NCI-H1092 (cell line): ENCODE measurements at regions not wholly inside any gene's neighbourhood (a gene's known extent, or its start where the extent isn't known, plus 50 kb on each side); places are given as distances from the start of the nearest gene placed in this dataset.
"Not testable (repeated sequence)": the region's sequence is repeated elsewhere in the genome, so short reads cannot be mapped to it uniquely, and the experiment has no call there.

Source experiments
- DNase-seq: peaks from one replicate; lab custom pipeline; 2025; lab: John Stamatoyannopoulos, UW

DNA sequence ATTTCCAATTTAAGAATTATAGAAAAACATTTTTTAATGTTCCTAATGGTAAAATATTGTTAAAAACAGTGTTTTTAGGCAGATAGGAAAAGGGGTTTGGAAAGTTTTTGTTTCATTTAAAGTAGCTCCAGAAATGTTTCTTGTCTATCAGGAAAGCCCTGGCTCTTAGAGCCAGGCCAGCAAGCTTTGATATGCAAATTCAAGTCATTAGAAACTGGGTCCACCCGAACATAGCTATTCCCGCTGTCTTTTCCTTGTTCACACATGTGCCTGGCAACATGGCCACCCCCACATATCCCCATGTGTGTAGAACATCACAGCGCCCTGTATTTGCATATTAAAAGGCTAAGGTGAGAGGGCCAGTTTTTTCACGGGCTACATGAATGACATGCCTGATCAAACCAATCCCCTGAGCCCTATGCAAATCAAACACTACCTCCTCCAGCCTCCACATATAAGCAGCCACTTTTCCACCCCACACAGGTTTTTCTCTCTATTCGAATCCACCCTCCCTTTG is 925.3 kb upstream of the CDH10 start:
- no peak for DNase-seq

DNA sequence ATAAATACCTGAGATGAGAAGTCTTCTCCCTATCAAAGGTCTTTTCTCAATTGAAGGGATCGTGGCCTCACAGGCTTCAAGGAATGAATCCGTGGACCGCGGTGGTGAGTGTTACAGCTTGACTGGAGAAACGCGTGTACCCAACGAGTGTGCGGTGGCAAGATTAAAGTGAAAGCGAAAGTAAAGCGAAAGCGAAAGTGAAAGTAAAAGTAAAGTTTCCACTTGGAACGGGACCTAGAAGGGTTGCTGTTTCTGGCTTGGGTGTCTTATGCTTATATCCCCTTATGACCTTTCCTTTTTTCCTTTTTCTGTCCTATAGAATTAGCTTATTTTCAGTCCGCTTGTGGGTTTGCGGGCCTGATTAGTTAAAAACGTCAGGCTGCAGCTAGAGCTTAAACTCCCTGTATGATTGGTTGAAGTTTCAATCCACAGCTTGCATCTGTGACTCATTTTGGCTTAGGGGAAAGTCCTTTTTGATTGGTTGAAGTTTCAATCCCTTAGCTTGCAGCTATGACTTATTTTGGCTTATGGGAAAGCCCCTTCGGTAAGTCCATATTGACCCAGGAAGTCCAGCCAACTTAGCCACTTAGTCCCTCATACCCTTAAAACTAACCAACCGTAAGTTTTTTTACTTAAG is 924.3 kb upstream of the CDH10 start:
- no peak for DNase-seq

DNA sequence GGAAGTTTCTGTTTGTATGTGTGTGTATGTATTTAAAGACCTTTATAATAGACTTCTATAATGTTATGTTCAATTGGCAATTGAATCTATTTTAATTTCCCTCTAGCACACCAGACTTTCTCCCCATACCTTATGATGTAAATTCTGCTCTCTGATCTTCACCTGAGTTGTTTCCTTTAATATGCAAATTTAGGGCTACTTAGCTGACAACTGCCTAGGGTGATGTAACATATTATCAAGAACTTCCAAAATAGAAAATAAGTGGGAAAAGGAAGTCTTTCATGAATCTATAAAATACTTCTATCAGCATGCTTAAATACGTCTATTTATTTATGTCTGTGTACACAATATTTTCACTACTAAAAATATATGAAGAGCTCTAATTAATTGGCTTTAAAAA is 923.5 kb upstream of the CDH10 start:
- no peak for DNase-seq

DNA sequence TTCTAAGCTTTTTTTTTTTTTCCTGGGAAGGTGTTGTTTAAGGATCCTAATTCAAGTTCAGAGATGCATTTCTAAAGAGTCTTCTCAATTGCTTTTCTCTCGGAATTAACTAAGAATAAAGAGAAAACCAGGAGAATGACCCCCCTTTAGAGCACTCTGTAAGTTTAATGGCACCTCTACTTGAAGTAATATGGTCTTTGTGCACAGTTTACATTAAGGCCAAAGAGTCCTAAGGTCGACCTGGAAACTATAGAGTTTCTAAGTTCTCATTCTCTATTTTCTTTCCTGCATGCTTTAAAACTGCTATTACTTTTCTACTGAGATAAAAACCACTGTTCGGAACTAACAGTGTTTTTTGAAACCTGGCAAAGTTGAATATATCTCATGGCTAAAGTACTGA is 923.1 kb upstream of the CDH10 start:
- no peak for DNase-seq

DNA sequence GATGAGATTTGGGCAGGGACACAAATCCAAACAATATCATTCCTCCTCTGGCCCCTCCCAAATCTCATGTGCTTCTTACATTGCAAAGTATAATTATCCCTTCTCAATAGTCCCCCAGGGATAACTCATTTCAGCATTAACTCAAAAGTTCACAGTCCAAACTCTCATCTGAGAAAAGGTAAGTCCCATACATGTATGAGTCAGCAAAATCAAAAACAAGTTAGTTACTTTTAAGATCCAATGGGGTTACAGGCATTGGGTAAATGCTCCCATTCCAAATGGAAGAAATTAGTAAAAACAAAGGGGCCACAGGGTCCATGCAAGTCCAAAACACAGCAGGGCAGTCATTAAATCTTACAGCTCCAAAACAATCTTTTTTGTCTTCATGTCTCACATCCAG is 917.9 kb upstream of the CDH10 start:
- no peak for DNase-seq

DNA sequence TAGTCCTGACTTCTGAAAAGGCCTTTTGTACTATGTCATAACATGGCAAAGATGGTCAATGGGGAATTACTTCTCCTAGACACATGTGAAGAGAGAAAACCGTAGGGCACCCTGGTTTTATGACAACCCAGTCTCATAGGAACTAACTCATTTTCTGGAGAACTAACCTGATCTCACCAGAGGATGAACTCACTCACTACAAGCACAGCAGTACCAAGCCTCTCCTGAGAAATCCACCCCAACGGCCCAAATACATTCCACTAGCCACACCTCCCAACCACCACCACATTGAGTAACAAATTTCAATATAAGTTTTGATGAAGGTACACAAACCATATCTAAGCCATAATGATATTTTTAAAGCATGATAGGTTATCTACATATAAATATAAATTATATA is 909.3 kb upstream of the CDH10 start:
- DNase-seq: no peak

DNA sequence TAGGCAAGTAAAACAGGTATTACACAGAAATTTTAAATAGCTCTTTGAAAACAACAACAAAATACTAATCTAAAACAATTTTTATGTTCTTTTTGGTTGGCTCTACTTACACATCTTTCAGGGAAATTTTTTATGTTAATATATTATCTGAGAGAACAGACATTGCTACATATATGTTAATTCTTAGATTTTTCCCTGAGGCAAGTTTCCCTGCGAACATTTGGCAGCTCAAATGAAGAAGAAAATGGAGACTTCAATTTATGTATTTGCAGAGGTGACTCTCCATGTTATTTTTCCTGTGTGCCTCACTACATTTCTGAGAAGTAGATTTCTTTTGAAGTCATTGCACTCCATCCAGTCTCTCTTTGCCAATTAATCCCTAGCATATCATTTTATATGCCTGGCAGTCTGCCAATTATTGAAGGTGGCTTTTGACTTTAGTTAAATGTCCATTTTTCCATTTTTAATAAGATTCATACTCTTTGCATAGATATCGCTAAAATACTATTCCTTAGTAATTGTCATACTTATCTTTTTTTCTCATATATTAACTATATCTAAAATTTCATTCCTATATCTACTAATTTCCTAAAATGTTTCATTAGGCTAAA is 908.2 kb upstream of the CDH10 start:
- DNase-seq: no peak

DNA sequence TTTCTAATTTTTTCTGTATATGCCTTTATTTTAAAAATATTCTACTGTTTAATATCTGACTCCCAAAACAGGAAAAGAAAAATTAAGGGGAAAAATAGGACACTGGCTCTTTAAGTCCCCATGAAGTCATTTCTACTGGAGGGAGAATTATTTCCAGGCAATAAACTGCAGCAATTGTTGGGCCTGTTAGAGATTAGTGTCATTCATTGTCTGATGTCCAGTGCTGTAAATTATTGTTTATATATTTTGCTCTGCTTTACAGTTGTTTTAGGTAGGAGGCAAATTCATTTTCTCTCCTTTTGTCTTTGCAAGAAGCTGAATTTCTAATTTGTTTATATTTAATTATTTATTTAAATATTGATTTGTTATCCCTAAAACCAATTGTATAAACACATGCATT is 906.0 kb upstream of the CDH10 start:
- no peak for DNase-seq

DNA sequence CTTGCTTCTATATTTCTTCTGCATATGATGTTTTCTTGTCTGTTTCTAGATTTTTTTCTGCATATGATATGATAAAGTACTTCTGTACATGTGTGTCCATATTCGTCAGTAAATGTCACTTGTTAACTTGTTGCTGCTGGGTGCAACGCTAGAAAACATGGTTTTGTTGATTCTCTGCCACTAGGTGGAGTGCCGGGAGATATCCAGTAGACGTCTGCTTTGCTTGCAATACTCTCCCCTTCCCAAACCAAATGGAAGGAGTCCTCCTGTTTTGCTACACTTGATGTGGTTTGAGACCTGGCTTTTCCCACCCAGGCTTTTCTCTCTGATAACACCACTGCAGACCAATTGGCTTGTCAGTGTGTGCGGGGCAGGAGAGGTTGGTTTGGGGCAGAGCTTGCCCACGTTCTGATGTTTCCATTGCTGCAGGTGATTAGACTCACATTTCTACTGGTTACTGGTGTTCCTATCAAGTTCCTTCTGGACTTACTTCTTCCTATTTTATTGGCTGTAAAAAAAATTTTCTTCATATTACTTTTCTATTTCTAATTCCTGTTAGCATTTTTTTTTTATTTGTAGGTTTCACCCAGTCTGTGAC is 900.0 kb upstream of the CDH10 start:
- DNase-seq: peak; percentile 2

DNA sequence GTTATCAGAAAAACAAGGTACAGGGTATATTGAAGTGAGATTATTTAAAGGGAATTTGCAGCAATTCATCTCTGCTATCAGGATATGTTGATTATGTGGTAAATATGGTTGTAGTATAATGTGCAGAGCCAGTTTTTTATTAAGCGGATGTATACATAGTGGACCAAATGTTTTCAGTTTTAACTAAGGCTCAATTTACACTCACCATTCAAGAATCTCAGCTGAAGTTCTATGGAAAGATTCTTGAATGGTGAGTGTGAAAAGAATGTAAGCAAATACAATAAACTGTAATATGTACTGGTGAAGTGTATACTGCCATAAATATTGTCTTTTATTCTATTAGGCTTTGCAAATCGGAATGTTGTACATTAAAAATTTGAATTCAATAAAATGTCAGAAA is 895.9 kb upstream of the CDH10 start:
- no peak for DNase-seq

DNA sequence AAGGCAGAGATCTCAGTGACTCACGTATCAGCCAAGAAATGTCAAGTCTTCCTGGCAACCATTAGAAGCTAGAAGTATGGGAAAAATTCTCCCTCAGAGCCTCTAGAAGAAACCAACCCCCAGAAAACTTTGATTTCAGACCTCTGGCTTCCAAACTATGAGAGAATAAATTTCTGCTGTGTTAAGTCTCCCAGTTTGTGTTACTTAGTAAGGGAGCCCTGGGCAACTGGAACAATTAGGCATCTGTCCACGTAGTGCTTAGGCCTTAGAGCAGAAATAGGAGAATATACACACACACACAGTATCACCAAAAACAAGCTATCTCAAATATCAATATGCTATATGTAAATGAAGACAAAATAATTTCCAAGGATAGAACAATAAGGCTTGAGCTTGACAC is 894.8 kb upstream of the CDH10 start:
- DNase-seq: no peak

DNA sequence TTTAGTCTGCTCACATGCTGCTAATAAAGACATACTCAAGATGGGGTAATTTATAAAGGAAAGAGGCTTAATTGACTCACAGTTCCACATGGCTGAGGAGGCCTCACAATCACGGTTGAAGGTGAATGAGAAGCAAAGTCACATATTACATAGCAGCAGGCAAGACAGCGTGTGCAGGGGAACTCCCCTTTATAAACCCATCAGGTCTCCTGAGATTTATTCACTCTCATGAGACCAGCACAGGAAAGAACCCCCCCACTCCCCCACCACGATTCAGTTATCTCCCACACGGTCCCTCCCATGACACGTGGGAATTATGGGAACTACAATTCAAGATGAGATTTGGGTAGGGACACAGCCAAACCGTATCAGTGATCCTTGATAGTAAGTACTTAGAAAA is 891.7 kb upstream of the CDH10 start:
- not testable (repeated sequence) for DNase-seq

DNA sequence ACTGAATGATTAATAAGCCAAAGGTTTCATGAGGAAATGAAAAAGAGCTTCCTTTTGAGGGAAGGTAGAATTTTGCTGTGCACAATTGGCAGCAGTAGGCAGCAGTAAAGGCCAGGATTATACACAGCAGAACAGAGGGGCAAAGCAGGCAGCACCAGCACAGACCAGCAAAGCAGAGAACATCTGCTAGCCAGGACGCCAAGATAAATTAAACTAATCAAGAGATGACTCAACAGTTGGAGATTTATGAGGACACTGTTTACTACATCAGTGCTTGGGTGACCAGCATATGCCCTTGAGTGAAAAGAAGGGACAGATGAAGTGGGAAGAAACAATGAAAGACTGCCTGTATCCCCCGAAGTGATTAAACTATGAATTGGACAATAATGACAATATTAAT is 871.4 kb upstream of the CDH10 start:
- DNase-seq: no peak

DNA sequence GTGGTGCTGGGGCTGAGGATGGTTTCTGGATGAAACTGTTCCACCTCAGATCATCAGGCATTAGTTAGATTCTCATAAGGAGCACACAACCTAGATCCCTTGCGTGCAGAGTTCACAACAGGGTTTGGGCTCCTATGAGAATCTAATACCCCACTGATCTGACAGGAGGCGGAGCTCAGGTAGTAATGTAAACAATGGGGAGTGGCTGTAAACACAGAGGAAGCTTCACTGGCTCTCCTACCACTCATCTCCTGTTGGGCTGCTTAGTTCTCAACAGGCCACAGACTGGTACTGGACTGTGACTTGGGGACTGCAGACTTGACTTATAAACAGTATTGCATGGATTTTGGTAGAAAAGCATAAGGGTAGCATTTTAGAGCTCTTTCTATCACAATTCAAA is 870.7 kb upstream of the CDH10 start:
- no peak for DNase-seq

DNA sequence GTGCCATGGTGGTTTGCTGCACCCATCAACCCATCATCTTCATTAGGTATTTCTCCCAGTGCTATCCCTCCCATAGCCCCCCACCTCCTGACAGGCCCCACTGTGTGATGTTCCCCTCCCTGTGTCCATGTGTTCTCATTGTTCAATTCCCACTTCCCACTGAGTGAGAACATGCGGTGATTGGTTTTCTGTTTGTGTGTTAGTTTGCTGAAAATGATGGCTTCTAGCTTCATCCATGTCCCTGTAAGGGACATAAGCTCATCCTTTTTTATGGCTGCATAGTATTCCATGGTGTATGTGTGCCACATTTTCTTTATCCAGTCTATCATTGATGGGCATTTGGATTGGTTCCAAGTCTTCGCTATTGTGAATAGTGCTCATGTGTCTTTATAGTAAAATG is 865.9 kb upstream of the CDH10 start:
- not testable (repeated sequence) for DNase-seq

DNA sequence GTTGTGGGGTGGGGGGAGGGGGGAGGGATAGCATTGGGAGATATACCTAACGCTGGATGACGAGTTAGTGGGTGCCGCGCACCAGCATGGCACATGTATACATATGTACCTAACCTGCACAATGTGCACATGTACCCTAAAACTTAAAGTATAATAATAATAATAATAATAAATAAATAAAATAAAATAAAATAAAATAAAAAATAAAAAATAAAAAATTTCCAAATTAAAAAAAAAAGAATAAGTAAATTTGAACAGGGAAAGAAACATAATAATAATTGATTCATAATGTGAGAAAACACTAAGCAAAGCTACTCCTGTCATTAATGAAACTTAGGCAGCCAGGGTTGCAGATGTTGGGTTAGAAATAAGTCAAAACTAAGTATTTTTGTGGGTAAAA is 863.2 kb upstream of the CDH10 start:
- DNase-seq: not testable (repeated sequence)

DNA sequence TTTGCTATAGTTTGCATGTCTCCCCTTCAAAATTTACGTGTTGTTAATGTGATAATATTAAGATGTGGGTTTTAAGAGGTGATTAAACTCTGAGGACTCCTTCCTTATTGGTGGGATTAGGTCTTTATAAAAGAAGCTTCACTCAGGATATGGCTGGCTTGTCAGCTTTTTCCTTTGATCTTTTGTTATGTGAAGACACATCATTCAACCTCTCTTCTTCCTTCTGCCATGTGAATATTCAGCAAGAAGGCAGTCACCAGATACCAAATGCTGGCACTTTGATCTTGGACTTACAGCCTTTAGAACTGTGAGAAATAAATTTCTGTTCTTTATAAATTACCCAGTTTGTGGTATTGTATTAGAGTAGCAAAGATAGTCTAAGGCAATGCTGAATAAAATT is 855.9 kb upstream of the CDH10 start:
- DNase-seq: no peak

DNA sequence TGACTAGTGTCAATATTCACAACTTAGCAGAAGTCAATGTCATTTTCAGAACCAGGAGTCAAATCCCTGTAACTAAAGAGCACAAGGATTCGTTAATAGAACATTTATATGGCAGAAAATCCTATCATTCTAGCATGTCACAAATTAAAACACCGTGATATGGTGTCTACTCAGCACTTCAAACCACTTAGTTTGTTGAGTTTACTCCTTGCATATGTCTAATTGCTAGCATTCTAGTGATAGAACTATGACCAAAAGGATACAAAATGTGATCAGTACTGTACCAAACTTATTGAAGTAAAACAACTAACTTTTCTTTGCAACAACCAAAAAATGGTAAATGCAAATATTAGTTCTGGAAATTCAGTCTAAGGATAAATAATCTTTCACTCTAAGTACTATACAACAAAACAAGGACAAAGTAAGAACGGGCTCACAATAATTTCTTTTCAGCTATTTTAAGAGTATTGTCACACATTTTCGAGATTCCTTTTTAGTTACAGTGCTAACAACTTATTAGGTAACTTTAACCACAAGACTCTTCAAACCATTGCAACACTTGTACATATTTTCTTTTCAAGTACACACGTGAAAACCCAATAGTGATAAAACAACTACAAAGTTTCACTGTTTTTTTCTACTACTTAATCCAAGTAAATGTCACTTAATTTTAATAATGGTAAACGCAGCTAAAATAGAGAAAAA is 845.2 kb upstream of the CDH10 start:
- no peak for DNase-seq

DNA sequence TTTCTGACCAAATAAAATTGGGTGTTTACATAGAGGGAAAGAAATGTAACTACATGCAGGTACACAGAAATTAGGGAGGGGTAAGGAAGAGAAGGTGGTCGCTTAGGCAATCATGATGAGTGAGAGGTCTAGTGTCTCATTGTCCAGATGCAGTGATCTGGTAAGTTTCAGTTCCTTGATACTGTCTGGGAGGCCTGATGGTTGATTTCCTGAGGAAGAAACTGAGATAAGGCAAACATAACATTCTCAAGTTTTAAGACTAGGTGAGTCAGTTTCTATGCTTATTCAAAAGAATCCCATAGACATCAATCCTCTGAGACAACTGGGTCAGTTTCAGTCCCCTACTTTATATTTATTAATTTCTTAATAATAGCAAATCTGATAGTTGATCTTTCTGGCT is 843.3 kb upstream of the CDH10 start:
- DNase-seq: no peak

DNA sequence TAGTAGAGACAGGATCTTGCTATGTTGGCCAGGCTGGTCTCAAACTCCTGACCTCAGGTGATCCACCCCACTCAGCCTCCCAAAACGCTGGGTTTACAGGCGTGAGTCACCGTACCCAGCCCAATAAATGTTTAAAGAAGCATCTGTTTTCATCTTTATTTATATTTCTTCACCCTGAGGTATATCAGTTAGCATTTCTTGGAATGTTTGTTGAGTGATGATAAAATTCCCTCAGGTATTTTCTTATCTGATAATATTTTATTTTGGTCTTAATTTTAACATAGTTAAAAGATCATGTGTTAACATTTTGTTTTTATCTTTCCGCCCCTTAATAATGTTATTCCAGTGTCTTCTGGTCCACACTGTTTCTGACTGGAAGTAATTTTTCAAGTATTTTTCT is 839.6 kb upstream of the CDH10 start:
- no peak for DNase-seq

DNA sequence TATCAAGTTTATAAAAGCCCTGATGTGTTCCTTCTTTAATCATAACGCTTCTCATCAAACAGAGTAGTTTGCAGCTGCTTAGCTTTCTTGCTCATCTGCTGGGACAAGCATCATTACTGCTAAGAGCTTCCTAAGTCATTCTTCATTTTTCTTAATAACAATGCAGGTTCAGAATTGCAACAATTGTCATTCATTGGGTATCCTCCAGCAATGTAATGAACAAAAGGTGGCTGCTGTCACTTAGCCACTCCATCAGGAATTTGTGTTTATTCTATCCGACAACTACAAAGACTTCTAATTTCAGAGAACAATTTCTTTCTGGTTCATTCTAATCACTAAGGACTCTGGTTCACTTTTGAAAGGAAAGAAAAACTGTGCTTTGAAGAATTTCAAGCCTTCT is 836.7 kb upstream of the CDH10 start:
- DNase-seq: no peak

DNA sequence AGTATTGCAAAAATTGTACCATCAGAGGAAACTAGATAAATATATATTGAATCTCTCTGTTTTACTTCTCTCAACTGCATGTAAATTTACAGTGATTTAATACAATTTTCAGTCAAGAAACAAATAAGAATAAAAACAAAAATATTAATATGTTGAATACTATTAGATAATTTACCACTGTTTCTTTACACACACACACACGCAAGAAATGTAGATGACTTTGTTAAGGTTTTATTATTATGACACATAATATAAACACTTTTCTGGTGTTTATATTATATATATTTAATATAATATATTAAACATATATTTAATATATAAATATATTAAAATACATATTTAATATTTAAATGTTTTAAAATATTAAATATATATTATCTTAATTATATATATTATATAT is 814.3 kb upstream of the CDH10 start:
- DNase-seq: no peak

DNA sequence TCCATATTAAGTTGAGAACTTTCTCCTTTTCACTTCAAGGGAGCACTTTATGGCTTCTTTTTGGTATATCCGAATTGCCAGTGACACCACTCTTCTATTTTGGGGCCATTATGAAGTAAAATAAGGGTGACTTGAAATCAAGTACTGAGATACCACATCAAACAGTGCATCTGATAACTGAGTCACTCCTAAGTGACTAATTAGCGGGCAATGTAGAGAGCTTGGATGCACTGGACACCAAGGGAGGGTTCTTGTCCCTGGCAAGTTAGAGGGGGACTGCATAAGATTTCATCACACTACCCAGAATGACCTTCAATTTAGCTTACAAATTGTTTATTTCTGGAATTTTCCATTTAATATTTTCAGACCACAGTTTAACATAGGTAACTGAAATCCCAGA is 813.9 kb upstream of the CDH10 start:
- DNase-seq: no peak
